Body of pancreas (tissue), 4 donors: ENCODE measurements at regions not wholly inside any gene's neighbourhood (a gene's known extent, or its start where the extent isn't known, plus 50 kb on each side); places are given as distances from the start of the nearest gene placed in this dataset.

Source experiments
- CTCF ChIP-seq, 7 experiments: fragments of 450-650 bp in 4 of 7; fragments of 200-600 bp in 3 of 7; sonication (generic) in 3 of 7; IDR thresholded peaks; one replicate each; pipeline ENCODE4 v1.5.1; 2016 to 2019; ENCODE audit warnings: antibody characterized with exemption in 7 of 7
- POLR2A ChIP-seq, 3 donors: fragments of 450-650 bp; IDR thresholded peaks; one replicate each; pipeline ENCODE4 v1.6.1; 2016; ENCODE audit warnings: antibody characterized with exemption in 3 of 3, mild to moderate bottlenecking in 2 of 3

GRCh38 chr2:16398486-16399043, 267.1 kb downstream of the CYRIA start:
- no peak for TF ChIP-seq POLR2A (IDR thresholded peaks at IDR 0.05)
- TF ChIP-seq CTCF (IDR thresholded peaks at IDR 0.05): no peak
